Middle frontal gyrus (tissue), 1 donor: ENCODE measurements at regions not wholly inside any gene's neighbourhood (a gene's known extent, or its start where the extent isn't known, plus 50 kb on each side); places are given as distances from the start of the nearest gene placed in this dataset.
"Not testable (repeated sequence)": the region's sequence is repeated elsewhere in the genome, so short reads cannot be mapped to it uniquely, and the experiment has no call there.

Source experiments
- DNase-seq: peaks from one replicate; pipeline ENCODE4 v3.0.0-alpha.2; 2015; ENCODE audit warnings: low spot score; ENCODE audit errors: extremely low spot score

- no peak for DNase-seq
These were observed 1960.9 kb upstream of the DEFB115 start for GRCh38 chr20:29296256-29297230.

DNA sequence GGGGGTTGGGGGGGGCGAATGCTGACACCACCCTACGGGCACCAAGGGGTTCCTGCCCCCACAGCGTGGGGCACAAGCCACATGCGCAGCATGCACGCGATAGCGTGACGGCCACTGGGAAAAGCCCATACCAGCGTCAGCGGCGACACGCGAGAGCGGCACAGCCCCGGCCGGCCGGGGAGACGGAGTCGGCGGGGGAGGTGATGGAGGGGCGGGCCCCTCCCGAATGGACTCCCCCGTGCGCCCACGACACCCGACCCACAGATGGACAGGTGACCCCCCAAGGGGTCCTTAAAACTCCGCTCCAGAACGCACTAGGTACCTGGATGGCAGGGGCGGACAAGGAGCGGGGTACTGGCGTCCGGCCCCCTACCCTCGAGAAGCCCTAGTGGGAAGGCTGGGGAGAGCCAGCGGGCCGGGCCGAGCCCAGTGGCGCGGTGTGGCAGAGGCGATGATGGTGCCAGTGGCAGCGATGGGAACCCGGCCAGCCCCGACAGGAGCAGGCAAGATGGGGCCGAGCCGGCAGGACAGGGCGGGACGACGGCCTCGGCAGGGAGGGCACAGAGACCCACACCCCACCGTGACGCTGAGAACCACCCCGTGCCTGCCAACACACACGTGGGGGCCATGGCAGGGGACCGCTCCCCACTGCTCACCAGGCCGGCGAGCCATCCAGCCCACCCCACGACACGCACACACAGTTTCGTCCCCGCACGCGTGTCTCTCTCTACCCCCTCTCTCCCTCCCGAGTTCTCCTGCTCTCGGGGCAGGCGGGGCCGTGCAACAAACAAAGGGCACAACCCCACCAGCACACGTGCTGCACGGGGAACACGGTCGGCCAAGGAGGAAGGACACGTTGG, 1959.8 kb upstream of the DEFB115 start:
- no peak for DNase-seq

DNA sequence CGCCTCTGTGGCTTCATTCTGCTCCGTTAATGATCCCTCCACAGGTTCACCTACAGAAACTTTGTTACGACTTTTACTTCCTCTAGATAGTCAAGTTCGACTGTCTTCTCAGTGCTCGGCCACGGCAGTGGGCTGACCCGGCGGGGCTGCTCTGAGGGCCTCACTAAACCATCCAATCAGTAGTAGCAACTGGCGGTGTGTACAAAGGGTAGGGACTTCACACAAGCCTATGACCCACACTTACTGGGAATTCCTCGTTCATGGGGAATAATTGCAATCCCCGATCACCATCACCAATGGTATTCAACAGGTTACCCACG, 1959.2 kb upstream of the DEFB115 start:
- no peak for DNase-seq

DNA sequence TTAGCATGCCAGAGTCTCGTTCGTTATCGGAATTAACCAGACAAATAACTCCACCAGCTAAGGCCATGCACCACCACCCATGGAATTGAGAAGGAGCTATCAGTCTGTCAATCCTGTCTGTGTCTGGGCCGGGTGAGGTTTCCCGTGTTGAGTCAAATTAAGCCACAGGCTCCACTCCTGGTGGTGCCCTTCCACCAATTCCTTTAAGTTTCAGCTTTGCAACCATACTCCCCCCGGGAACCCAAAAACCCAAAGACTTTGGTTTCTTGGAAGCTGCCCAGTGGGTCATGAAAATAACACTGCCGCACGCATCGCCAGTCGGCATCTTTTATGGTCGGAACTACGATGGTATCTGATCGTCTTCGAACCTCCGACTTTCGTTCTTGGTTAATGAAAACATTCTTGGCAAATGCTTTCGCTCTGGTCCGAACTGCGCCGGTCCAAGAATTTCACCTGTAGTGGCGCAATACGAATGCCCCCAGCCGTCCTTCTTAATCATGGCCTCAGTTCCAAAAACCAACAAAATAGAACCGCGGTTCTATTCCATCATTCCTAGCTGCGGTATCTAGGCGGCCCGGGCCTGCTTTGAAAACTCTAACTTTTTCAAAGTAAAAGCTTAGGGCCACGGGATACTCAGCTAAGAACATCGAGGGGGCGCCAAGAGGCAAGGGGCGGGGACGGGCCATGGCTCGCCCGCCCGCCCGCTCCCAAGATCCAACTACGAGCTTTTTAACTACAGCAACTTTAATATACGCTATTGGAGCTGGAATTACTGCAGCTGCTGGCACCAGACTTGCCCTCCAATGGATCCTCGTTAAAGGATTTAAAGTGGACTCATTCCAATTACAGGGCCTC, 1958.5 kb upstream of the DEFB115 start:
- DNase-seq = no peak

GRCh38 chr20:29299811-29300578, 1957.5 kb upstream of the DEFB115 start:
- DNase-seq = no peak

GRCh38 chr20:29300579-29301551, 1956.6 kb upstream of the DEFB115 start:
- DNase-seq = no peak

GRCh38 chr20:29301624-29302259, 1955.7 kb upstream of the DEFB115 start:
- no peak for DNase-seq

DNA sequence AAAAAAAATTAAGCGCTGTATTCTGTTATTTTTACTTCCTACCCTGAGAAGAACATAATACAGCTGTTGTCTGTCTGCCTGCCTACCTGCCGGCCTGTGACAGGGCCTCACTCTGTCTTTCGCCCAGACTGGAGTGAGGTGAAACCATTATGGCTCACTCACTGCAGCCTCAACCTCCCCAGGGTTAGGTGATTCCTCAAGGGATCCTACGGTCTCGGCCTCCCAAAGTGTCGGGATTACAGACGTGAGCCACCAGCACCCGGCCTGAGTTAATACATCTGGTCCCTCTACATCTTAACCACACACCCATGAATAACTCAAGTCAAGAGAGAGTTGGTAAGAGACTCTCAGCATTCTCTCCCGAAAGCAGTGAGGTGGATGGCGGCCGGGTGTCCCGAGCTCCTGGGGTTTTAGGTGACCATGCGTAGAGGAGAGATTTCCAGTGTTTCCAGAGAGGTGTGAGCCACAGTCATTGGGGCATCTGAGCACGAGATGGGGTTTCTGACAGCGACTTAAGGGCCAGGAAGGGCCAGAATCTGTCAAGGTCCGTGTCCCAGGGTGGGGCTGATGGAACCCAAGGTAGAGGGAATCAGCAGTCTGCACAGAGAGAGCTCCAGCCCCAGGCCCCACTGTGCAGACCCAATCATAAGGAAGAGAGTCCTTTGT, 1954.4 kb upstream of the DEFB115 start:
- DNase-seq = no peak

GRCh38 chr20:29306390-29307072, 1950.9 kb upstream of the DEFB115 start:
- DNase-seq = no peak

DNA sequence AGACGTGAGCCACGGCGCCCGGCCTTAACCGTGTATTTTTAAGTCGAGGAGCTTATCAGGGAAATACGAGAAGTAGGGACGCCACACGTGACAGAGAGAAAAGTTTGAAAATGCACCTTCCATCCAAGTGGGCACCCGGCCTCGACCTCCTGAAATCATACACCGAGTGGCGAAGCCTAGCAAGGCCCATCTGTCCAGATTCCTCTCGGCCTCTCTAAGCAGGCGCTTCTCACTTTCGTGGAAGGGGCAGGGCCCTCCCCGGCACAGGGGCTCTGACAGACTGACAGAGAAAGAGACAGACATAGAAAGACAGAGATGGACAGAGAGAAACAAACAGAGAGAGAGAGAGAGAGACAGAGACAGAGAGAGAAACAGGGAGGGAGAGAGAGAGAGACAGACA, 1950.0 kb upstream of the DEFB115 start:
- not testable (repeated sequence) for DNase-seq

GRCh38 chr20:29308956-29309355, 1948.5 kb upstream of the DEFB115 start:
- DNase-seq = not testable (repeated sequence)

GRCh38 chr20:29309481-29309880, 1948.0 kb upstream of the DEFB115 start:
- not testable (repeated sequence) for DNase-seq

DNA sequence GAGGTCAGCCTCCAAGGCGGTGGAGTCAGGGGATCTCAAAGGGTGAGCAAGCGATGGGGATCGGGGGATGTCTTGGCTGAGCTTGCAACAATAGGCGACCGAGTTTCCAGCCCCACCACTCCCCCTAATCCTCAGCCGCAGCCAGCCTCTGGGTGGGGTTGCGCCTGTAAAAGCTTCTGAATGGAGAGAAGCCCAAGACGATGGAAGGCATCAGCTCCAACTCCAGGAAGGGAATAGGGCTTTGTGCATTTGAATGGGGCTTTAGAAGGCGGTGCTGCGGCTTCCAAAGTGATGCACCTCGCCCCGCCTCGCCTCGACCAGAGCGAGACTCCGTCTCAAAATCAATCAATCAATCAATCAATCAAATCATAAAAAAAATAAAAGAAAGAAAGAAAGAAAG, 1946.4 kb upstream of the DEFB115 start:
- DNase-seq = not testable (repeated sequence)

DNA sequence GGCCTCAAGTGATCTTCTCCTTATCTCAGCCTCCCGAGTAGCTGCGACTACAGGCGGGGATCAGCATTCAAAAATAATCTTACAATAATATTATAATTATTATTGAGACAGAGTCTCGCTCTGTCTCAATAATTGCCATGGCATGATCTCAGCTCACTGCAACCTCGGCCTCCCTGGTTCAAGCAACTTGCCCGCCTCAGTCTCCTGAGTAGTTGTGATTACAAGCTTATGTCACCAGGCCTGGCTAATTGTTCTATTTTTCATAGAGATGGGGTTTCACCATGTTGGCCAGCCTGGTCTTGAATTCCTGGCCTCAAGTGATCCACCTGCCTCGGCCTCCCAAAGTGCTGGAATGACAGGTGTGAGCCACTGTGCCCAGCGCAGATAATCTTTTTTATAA, 1944.8 kb upstream of the DEFB115 start:
- DNase-seq = not testable (repeated sequence)

DNA sequence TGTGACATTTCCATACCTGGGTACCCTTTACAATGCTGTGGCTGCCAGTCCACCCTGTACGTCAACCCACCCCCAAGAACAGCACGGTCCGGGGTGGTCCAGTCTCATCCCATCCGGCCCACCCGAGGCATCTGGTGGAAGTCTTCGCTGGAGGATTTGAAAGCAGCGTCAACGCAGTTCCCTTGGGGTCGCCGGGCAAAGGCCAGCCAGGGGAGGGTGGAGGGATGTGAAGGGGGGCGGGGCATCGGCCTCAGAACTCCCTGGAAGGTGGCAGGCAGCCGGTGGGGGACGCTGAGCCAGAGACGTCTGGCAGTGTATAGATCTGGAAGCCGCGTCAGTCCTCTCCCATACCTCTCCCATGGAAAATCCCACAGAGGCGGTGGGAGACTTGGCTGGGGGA, 1944.0 kb upstream of the DEFB115 start:
- DNase-seq = no peak

DNA sequence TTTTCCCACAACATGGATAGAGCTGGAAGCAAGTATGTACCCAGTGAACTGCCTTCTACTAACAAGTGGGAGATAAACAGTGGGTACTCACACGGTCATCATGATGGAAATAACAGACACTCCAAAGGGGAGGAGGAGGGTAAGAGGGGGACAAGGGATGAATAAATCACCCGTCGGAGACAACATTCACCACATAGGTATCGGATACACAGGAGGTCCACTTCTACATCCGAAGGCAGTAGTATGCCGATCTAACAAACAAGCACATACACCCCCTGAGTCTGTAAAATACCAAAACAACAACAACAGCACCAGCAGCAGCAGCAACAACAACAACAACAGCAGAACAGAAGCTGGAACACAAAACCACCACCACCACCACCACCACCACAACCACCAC, 1943.2 kb upstream of the DEFB115 start:
- no peak for DNase-seq

DNA sequence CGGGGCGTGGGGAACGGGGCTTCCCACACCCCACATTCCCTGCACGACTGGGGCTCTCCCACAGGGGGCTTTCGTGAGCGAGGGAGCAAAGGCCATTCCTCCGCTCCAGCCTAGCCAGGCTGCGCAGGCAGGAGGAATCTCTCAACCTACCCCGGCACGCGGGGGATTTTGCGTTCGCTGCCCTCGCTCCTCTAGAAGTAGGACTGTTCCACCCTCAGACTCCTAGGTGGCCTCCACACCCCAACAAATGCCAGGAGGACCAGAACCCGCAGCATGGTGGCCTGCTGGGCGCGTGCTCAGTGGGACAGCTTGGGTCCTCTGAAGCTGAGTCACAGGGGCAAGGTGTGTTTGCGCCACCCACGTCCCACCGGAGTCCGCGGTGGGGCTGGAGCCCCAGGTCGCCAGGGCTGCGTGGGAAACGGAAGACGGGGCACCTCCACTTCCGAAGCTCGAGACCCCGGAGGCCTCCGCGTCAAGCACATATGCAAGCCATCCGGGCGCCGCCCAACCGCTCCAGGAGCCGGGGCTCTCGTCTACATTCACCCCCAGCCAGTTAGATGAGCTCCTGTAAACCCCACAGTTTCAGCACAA, 1938.5 kb upstream of the DEFB115 start:
- no peak for DNase-seq
